ENCODE measurements at regions not wholly inside any gene's neighbourhood (a gene's known extent, or its start where the extent isn't known, plus 50 kb on each side); places are given as distances from the start of the nearest gene placed in this dataset.

- intact Hi-C loops (cut with micrococcal nuclease; ENCODE audit: unreplicated experiment), result no loop called here
- H3K4me1 ChIP-seq (ENCODE audit: control insufficient read depth, insufficient read depth, low read length), result no peaks in the 10 kb centered on the region
- ATAC-seq (no peak), DNase-seq (ENCODE audit: low read depth, low spot score) (no peak)
- POLR2A ChIA-PET, result no interaction called here
- no peaks in the 10 kb centered on the region for H3K36me3 ChIP-seq (ENCODE audit: control insufficient read depth, insufficient read depth, low read length)
- BruUV-seq (replicated peaks), result no TSS peak
- no peaks in the 10 kb centered on the region for H3K27me3 ChIP-seq (ENCODE audit: control insufficient read depth, insufficient read depth, low read length)
- in situ Hi-C loops (cut with HindIII; ENCODE audit: low pct_unique_long_range_greater_than_20kb, low sequenced_read_pairs), result no loop called here
- no peaks in the 10 kb centered on the region for H3K9me3 ChIP-seq (ENCODE audit: control insufficient read depth, insufficient read depth, low read depth, low read length)
- TF ChIP-seq POLR2AphosphoS5 (IDR thresholded peaks at IDR 0.05; ENCODE audit: low read depth, low read length) (no peak), TCF7L2 (IDR thresholded peaks at IDR 0.05; ENCODE audit: low read depth, low read length) (no peak), SIN3A (IDR thresholded peaks at IDR 0.05; ENCODE audit: borderline replicate concordance, insufficient read depth, low read depth, low read length) (no peak), REST (IDR thresholded peaks at IDR 0.05; ENCODE audit: insufficient read depth in 1 of 2, low read depth in 2 of 2, low read length in 1 of 2) (no peak)
- TF ChIP-seq, protein P1, sequence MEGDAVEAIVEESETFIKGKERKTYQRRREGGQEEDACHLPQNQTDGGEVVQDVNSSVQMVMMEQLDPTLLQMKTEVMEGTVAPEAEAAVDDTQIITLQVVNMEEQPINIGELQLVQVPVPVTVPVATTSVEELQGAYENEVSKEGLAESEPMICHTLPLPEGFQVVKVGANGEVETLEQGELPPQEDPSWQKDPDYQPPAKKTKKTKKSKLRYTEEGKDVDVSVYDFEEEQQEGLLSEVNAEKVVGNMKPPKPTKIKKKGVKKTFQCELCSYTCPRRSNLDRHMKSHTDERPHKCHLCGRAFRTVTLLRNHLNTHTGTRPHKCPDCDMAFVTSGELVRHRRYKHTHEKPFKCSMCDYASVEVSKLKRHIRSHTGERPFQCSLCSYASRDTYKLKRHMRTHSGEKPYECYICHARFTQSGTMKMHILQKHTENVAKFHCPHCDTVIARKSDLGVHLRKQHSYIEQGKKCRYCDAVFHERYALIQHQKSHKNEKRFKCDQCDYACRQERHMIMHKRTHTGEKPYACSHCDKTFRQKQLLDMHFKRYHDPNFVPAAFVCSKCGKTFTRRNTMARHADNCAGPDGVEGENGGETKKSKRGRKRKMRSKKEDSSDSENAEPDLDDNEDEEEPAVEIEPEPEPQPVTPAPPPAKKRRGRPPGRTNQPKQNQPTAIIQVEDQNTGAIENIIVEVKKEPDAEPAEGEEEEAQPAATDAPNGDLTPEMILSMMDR (IDR thresholded peaks at IDR 0.05), result no peak
- CTCF ChIA-PET, result no interaction called here
- H3K4me3 ChIP-seq (ENCODE audit: low read depth in 2 of 2, low read length in 2 of 2), result no peak overlapping the region
- H3K27ac ChIP-seq (ENCODE audit: low read length), result no peak overlapping the region
Measured at GRCh38 chr18:54743605-54743995, 84.7 kb upstream of the RAB27B start.

DNA sequence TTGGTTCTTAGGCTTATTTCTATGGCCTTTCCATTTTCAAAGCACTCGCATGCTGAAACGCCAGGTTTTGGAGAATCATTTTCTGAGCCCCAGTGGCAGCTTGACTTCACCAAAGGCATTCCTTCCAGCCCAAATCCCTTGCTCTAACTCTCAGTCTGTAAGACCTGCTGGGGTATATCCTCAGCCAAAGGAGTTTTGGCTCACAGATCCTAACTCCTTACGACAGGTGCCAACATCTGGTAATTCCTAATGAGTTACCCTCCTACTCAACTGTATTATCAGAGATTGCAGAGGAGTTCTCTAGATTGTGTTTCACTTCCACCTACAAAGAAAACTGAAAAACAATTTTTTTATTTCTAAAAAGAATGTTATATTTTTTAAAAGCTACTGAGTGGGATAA is 79.0 kb upstream of the RAB27B start:
- intact Hi-C loops (cut with micrococcal nuclease; ENCODE audit: unreplicated experiment), result no loop called here
- BruUV-seq (replicated peaks), result no TSS peak
- ATAC-seq, result no peak

GRCh38 chr18:54750350-54750749 is 77.9 kb upstream of the RAB27B start:
- H3K4me1 ChIP-seq (ENCODE audit: control insufficient read depth, insufficient read depth, low read length), result no peaks in the 10 kb centered on the region
- no peak overlapping the region for H3K4me3 ChIP-seq (ENCODE audit: low read depth in 2 of 2, low read length in 2 of 2)
- no peak for TF ChIP-seq REST (IDR thresholded peaks at IDR 0.05; ENCODE audit: insufficient read depth in 1 of 2, low read depth in 2 of 2, low read length in 1 of 2)
- TF ChIP-seq, protein P1 (IDR thresholded peaks at IDR 0.05), result no peak
- no peak for TF ChIP-seq SIN3A (IDR thresholded peaks at IDR 0.05; ENCODE audit: borderline replicate concordance, insufficient read depth, low read depth, low read length)
- TF ChIP-seq POLR2AphosphoS5 (IDR thresholded peaks at IDR 0.05; ENCODE audit: low read depth, low read length), result no peak
- no peak for TF ChIP-seq TCF7L2 (IDR thresholded peaks at IDR 0.05; ENCODE audit: low read depth, low read length)
- no peak for ATAC-seq
- no TSS peak for BruUV-seq (replicated peaks)
- no peak overlapping the region for H3K27ac ChIP-seq (ENCODE audit: low read length)
- H3K9me3 ChIP-seq (ENCODE audit: control insufficient read depth, insufficient read depth, low read depth, low read length), result no peaks in the 10 kb centered on the region
- intact Hi-C loops (cut with micrococcal nuclease; ENCODE audit: unreplicated experiment) (no loop called here), in situ Hi-C loops (cut with HindIII; ENCODE audit: low pct_unique_long_range_greater_than_20kb, low sequenced_read_pairs) (no loop called here)
- CTCF ChIA-PET, result interaction anchor here (0.6 kb wide), 1 partner anchor 50 kb away, joined by 11 read pairs; no protein-coding TSS in a partner anchor
- H3K36me3 ChIP-seq (ENCODE audit: control insufficient read depth, insufficient read depth, low read length), result no peaks in the 10 kb centered on the region
- no peaks in the 10 kb centered on the region for H3K27me3 ChIP-seq (ENCODE audit: control insufficient read depth, insufficient read depth, low read length)
- no peak for DNase-seq (ENCODE audit: low read depth, low spot score)
- POLR2A ChIA-PET, result no interaction called here

More for the DNA sequence above, 79.0 kb upstream of the RAB27B start:
- Histone ChIP-seq H3K4me1 (ENCODE audit: control insufficient read depth, insufficient read depth, low read length) (no peaks in the 10 kb centered on the region), H3K27ac (ENCODE audit: low read length) (no peak overlapping the region), H3K27me3 (ENCODE audit: control insufficient read depth, insufficient read depth, low read length) (no peaks in the 10 kb centered on the region), H3K36me3 (ENCODE audit: control insufficient read depth, insufficient read depth, low read length) (no peaks in the 10 kb centered on the region), H3K9me3 (ENCODE audit: control insufficient read depth, insufficient read depth, low read depth, low read length) (no peaks in the 10 kb centered on the region), H3K4me3 (ENCODE audit: low read depth in 2 of 2, low read length in 2 of 2) (no peak overlapping the region)
- CTCF ChIA-PET, result no interaction called here
- POLR2A ChIA-PET, result no interaction called here
- no peak for DNase-seq (ENCODE audit: low read depth, low spot score)
- in situ Hi-C loops (cut with HindIII; ENCODE audit: low pct_unique_long_range_greater_than_20kb, low sequenced_read_pairs), result no loop called here
- TF ChIP-seq POLR2AphosphoS5 (IDR thresholded peaks at IDR 0.05; ENCODE audit: low read depth, low read length), result no peak
